Activated CD4-positive, alpha-beta T cell treated with anti-CD3 and anti-CD28 coated beads for 24 hours (primary cell): ENCODE measurements at regions not wholly inside any gene's neighbourhood (a gene's known extent, or its start where the extent isn't known, plus 50 kb on each side); places are given as distances from the start of the nearest gene placed in this dataset.

Source experiments
- DNase-seq, 2 donors: peaks; one replicate each; pipeline ENCODE4 v3.0.0-alpha.2; 2020; ENCODE audit warnings: low read depth in 2 of 2

DNA sequence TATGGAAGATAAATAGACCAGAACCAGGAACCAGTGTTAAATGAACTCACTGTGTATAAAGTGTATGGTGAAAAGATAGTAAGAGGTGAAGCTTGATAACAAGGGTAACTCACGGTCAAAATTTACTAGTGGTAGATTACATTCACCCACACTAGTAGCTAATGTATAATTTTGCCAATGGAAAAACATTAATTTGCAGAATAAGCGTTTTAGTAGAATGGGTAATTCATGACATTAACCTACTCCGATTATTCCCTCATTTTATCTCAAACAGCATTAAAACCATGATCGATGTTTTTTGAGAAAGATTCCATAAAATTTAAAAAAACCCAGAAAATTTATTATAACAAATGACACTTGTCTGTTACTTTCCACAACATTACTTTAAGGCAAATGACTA is 57.7 kb upstream of the PPP1R3A start:
- DNase-seq: no peak

DNA sequence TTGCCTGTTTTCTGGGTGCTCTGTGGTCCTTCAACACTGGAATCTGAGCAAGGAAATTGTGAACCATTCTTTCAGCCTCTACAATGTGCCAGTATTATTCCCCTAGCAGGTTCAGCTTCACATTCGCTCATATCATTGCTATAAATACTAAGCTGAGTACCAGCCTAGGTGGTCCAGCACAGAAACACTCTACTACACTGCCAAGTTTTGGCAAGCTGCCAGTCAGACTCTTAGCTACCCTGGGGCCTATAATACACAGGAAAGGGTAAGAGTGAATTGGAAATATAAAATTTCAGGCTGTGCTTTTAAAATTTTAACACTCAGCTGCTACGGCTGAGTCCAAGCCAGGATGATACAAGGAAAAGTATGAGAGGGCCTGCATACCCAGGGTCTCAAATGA is 49.9 kb upstream of the PPP1R3A start:
- no peak for DNase-seq
